ENCODE measurements at regions not wholly inside any gene's neighbourhood (a gene's known extent, or its start where the extent isn't known, plus 50 kb on each side); places are given as distances from the start of the nearest gene placed in this dataset.

DNA sequence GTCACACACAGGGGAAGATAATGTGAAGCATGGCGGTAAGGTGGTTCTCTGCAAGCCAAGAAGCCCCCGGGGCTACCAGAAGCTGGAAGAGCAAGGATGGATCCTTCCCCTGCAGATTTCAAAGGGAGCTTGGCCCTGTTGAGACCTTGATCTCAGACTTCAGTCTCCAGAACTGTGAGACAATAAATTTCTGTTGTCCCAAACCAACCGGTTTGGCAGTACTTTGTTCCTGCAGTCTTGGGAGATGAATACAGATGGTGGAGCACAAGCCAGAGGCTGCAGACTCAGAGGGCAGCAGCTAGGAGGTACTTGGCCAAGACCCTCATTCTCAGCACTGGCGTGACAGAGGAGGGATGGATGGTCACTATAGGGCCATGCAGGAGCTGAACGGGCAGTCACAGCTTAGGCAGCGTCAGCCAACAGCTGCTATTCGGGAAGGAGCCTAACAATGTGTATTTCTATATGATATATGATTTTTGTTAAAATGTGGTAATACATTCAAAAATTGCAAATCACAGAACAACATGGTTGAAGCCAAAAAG lies 387.3 kb downstream of the TNS3 start:
- H3K4me1 ChIP-seq (ENCODE audit: insufficient read depth, poor library complexity, severe bottlenecking): no peaks in the 10 kb centered on the region
- ATAC-seq (ENCODE audit: low read depth) (no peak), DNase-seq (ENCODE audit: low spot score) (no peak)
- H3K36me3 ChIP-seq (ENCODE audit: low read depth): no peaks in the 10 kb centered on the region
- TF ChIP-seq, protein P1, sequence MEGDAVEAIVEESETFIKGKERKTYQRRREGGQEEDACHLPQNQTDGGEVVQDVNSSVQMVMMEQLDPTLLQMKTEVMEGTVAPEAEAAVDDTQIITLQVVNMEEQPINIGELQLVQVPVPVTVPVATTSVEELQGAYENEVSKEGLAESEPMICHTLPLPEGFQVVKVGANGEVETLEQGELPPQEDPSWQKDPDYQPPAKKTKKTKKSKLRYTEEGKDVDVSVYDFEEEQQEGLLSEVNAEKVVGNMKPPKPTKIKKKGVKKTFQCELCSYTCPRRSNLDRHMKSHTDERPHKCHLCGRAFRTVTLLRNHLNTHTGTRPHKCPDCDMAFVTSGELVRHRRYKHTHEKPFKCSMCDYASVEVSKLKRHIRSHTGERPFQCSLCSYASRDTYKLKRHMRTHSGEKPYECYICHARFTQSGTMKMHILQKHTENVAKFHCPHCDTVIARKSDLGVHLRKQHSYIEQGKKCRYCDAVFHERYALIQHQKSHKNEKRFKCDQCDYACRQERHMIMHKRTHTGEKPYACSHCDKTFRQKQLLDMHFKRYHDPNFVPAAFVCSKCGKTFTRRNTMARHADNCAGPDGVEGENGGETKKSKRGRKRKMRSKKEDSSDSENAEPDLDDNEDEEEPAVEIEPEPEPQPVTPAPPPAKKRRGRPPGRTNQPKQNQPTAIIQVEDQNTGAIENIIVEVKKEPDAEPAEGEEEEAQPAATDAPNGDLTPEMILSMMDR (IDR thresholded peaks at IDR 0.05; ENCODE audit: poor library complexity, severe bottlenecking): no peak
- no peak overlapping the region for H3K4me3 ChIP-seq (ENCODE audit: severe bottlenecking)
- no peaks in the 10 kb centered on the region for H3K9me3 ChIP-seq (ENCODE audit: severe bottlenecking)
- H3K27me3 ChIP-seq (ENCODE audit: insufficient read depth, poor library complexity, severe bottlenecking): no peaks in the 10 kb centered on the region
- H3K27ac ChIP-seq (ENCODE audit: poor library complexity, severe bottlenecking): no peak overlapping the region

DNA sequence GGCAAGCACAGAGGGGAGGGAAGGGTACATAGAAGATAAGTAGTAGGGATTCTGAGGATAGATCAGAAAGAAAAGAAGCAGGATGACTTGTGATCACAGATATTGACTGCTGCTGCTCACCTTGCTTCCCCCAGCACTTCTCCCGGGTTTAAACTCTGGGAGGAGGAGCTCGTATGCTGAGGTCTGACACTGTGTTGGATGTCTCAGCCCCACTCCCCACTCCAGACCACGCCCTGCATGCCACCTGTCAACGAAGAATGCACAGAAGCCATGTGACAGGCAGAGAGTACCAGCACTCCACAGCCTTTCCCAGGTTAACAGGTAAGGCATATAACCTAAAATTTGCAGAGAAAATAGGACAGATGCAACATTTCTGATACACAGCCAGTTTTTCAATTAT lies 388.9 kb downstream of the TNS3 start:
- no peak overlapping the region for H3K4me3 ChIP-seq (ENCODE audit: severe bottlenecking)
- H3K36me3 ChIP-seq (ENCODE audit: low read depth): no peaks in the 10 kb centered on the region
- DNase-seq (ENCODE audit: low spot score) (no peak), ATAC-seq (ENCODE audit: low read depth) (no peak)
- TF ChIP-seq, protein P1 (IDR thresholded peaks at IDR 0.05; ENCODE audit: poor library complexity, severe bottlenecking): no peak
- no peak overlapping the region for H3K27ac ChIP-seq (ENCODE audit: poor library complexity, severe bottlenecking)
- H3K9me3 ChIP-seq (ENCODE audit: severe bottlenecking): no peaks in the 10 kb centered on the region
- H3K27me3 ChIP-seq (ENCODE audit: insufficient read depth, poor library complexity, severe bottlenecking): no peaks in the 10 kb centered on the region
- no peaks in the 10 kb centered on the region for H3K4me1 ChIP-seq (ENCODE audit: insufficient read depth, poor library complexity, severe bottlenecking)

DNA sequence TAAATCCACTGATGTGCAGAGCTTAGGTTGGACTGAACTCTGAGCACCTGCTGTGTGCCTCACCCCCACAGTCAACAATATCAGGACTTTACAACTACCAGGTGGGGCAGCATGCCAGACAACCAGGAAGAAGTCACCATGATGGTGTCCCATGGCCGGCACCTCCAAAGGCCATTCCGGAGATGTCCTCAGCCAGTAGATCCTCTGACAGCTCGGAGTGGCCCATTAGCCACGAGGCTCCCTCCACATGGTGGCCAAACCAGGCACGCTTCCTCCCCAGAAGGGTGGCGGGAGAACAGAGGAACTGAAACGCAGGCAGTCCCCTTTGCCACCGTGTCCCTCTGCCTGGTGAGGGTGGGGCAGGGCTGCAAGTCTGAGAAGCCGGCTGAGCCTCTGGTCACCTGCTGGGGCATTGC lies 390.0 kb downstream of the TNS3 start:
- Histone ChIP-seq H3K9me3 (ENCODE audit: severe bottlenecking) (no peaks in the 10 kb centered on the region), H3K4me1 (ENCODE audit: insufficient read depth, poor library complexity, severe bottlenecking) (no peaks in the 10 kb centered on the region), H3K36me3 (ENCODE audit: low read depth) (no peaks in the 10 kb centered on the region), H3K27ac (ENCODE audit: poor library complexity, severe bottlenecking) (no peak overlapping the region), H3K27me3 (ENCODE audit: insufficient read depth, poor library complexity, severe bottlenecking) (no peaks in the 10 kb centered on the region), H3K4me3 (ENCODE audit: severe bottlenecking) (no peak overlapping the region)
- DNase-seq (ENCODE audit: low spot score): no peak
- ATAC-seq (ENCODE audit: low read depth): no peak
- TF ChIP-seq, protein P1 (IDR thresholded peaks at IDR 0.05; ENCODE audit: poor library complexity, severe bottlenecking): no peak

DNA sequence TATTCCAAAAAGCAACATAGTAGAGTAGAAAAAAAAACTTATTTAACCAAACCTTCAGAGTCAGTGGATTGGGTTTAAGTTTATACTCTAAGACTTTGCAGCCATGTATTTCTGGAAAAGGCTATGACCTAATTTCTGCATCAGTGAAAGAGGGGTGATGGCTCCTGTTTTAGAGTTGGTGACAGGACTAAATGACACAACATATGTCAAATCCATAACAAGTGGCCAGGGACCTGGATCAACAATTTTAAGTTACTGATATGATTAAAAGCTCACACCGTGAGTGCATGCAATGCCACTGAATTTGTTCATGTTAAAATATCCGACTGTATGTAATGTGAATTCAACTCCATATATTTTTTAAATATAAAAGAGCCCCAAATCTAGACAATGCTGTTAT lies 390.6 kb downstream of the TNS3 start:
- no peaks in the 10 kb centered on the region for H3K9me3 ChIP-seq (ENCODE audit: severe bottlenecking)
- TF ChIP-seq, protein P1 (IDR thresholded peaks at IDR 0.05; ENCODE audit: poor library complexity, severe bottlenecking): no peak
- H3K36me3 ChIP-seq (ENCODE audit: low read depth): no peaks in the 10 kb centered on the region
- no peak for DNase-seq (ENCODE audit: low spot score)
- H3K4me1 ChIP-seq (ENCODE audit: insufficient read depth, poor library complexity, severe bottlenecking): no peaks in the 10 kb centered on the region
- no peak for ATAC-seq (ENCODE audit: low read depth)
- no peak overlapping the region for H3K27ac ChIP-seq (ENCODE audit: poor library complexity, severe bottlenecking)
- H3K27me3 ChIP-seq (ENCODE audit: insufficient read depth, poor library complexity, severe bottlenecking): no peaks in the 10 kb centered on the region
- no peak overlapping the region for H3K4me3 ChIP-seq (ENCODE audit: severe bottlenecking)

DNA sequence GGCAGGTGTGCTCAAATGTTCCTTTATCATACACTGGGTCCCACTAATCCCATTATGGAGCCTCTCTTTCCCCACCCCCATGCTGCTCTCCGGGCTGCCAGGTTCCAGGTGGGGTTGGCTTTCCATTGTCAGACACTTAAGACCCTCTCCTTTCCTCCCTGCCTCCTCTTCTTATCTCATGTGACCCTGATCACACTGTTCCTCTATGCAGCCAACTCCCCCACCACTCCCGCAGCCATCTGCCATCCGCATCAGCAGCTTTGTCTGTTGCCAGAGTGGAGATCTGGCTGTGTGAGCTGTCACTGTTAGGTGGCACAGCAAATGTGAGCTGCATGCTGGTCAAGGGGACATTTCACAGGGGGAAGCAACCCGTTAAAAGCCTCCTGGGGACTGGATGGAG lies 391.4 kb downstream of the TNS3 start:
- Histone ChIP-seq H3K27me3 (ENCODE audit: insufficient read depth, poor library complexity, severe bottlenecking) (no peaks in the 10 kb centered on the region), H3K27ac (ENCODE audit: poor library complexity, severe bottlenecking) (no peak overlapping the region), H3K9me3 (ENCODE audit: severe bottlenecking) (no peaks in the 10 kb centered on the region), H3K36me3 (ENCODE audit: low read depth) (no peaks in the 10 kb centered on the region), H3K4me3 (ENCODE audit: severe bottlenecking) (no peak overlapping the region), H3K4me1 (ENCODE audit: insufficient read depth, poor library complexity, severe bottlenecking) (no peaks in the 10 kb centered on the region)
- ATAC-seq (ENCODE audit: low read depth): no peak
- TF ChIP-seq, protein P1 (IDR thresholded peaks at IDR 0.05; ENCODE audit: poor library complexity, severe bottlenecking): no peak
- DNase-seq (ENCODE audit: low spot score): no peak
